Epithelial cell of esophagus (primary cell): ENCODE measurements at regions not wholly inside any gene's neighbourhood (a gene's known extent, or its start where the extent isn't known, plus 50 kb on each side); places are given as distances from the start of the nearest gene placed in this dataset.
"Not testable (repeated sequence)": the region's sequence is repeated elsewhere in the genome, so short reads cannot be mapped to it uniquely, and the experiment has no call there.

ENCODE experiments used
- DNase-seq: peaks from one replicate; pipeline ENCODE4 v3.0.0; 2010; ENCODE audit warnings: low read depth
- H3K4me3 ChIP-seq: 2 replicates; pipeline ENCODE4 v1.5.1; 2011; ENCODE audit warnings: mild to moderate bottlenecking, low read length, control low read depth
- CTCF ChIP-seq: IDR thresholded peaks from 2 replicates; pipeline ENCODE4 v1.5.1; 2011; ENCODE audit warnings: low read depth, mild to moderate bottlenecking, low read length, control low read depth, inconsistent platforms; ENCODE audit not compliant: insufficient read depth; ENCODE audit errors: missing control alignments

DNA sequence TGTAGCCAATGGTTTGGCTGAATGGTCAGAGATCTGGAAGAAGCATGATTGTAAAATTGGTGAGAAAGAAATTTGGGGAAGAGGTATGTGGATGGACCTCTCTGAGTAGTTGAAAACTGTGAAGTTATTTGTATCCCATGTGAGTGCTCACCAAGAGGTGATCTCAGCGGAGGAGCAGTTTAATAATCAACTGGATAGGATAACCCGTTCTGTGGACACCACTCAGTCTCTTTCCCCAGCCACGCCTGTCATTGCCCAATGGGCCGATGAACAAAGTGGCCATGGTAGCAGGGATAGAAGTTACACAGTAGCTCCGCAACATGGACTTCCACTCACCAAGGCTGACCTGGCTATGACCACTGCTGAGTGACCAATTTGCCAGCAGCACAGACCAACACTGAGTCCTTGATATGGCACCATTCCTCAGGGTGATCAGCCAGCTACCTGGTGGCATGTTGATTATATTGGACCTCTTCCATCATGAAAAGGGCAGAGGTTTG lies 257.4 kb upstream of the ATXN7L3B start:
- TF ChIP-seq CTCF = no peak
- DNase-seq = no peak

GRCh38 chr12:74281401-74282180 lies 256.0 kb upstream of the ATXN7L3B start:
- DNase-seq = peak; percentile 72
- H3K4me3 ChIP-seq = not testable (repeated sequence)

More for the DNA sequence above, 257.4 kb upstream of the ATXN7L3B start:
- no peak overlapping the region for H3K4me3 ChIP-seq

DNA sequence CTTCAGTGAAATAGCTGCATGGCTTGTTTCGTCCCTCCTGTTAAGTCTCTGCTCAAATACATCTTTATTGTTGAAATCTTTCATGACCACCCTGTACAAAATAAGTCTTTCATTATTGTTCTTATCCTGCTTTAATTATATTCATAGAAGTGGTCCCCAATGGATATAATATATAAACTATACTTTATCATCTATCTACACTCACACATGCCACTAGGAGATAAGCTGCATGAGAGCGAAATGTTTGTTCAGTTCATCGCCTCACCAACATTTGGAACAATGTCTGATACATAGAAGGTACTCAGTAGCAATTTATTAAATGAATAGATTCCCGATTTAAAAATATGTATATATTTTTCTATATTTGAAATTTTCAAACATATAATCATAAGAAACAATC lies 254.0 kb upstream of the ATXN7L3B start:
- no peak overlapping the region for H3K4me3 ChIP-seq
- DNase-seq = no peak
- no peak for TF ChIP-seq CTCF

- peak; percentile 96 for DNase-seq
- H3K4me3 ChIP-seq = no peak overlapping the region
- TF ChIP-seq CTCF = no peak
Measured at GRCh38 chr12:74285773-74286172, 251.9 kb upstream of the ATXN7L3B start.

DNA sequence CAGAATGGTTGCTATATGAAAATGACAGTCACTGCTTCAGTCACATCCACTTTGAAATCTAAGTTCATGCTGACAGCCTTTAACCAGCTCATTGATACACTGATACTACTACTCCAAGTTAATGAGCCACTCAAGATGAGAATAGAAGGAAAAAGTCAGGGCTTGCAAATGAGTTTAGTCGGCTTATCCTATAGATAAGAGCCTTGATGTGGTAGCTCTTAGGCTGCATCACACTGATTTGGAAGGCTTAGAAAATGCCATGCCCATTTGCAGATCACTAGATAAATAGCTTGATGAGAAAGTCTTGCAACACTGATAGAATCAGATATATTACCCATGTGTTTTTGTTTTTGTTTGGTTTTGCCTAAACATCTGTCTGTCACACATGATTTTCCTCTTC lies 251.4 kb upstream of the ATXN7L3B start:
- peak; percentile 3 for DNase-seq
- H3K4me3 ChIP-seq = no peak overlapping the region
- no peak for TF ChIP-seq CTCF

DNA sequence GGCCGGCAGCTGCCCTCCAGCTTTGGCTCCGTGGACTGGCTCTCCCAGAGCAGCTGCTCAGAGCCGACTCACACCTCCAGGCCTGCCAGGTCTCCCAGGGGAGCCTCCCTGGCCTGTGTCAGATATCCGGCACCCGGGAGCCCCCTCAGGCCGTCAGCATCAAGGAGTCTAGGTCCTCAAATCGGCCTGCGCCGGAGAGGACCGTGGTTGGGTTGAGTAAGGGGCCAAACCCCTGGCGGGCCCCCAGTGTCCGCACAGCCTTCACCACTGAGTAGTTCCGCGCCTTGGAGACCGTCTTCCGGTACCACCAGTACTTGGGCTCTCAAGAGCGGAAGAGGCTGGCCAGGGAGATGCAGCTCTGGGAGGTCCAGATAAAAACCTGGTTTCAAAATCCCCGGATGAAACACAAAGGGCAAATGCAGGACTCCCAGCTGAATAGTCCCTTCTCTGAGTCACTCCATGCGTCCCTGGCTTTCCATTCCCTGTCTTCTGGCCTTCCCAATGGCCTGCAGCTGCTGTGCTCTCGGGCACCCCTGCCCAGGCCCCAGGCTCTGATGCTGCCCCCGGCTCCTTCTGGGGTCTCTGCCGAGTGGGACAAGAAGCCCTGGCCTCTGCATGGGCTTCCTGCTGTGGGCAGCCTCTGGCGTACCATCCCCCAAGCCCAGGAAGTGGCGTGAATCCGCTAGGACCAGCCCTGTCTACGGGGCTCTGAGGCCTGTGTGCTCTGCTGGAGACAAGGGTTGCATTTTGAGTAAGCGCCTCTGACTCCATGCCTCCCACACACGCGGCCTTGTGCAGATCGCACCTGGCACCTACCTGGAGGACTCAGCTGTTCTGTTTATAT lies 245.1 kb upstream of the ATXN7L3B start:
- DNase-seq = no peak
- no peak overlapping the region for H3K4me3 ChIP-seq
- no peak for TF ChIP-seq CTCF

GRCh38 chr12:74293689-74294131 lies 243.9 kb upstream of the ATXN7L3B start:
- no peak overlapping the region for H3K4me3 ChIP-seq
- no peak for TF ChIP-seq CTCF
- DNase-seq = no peak
